SK-N-SH treated with all-trans-retinoic acid at 6 μM for 48 hours (cell line): ENCODE measurements at regions not wholly inside any gene's neighbourhood (a gene's known extent, or its start where the extent isn't known, plus 50 kb on each side); places are given as distances from the start of the nearest gene placed in this dataset.

ENCODE experiments used
- ATAC-seq: fragments of 200-7000 bp; cut with Tn5 transposase; 3 replicates; pipeline ENCODE4 v1.9.1; 2020; ENCODE audit warnings: mild to moderate bottlenecking, moderate library complexity
- ARNTL ChIP-seq: fragments of 450-650 bp; formaldehyde crosslinking; IDR thresholded peaks from 2 replicates; pipeline ENCODE4 v1.5.0; 2020; ENCODE audit warnings: low read depth, mild to moderate bottlenecking, moderate library complexity, borderline replicate concordance
- BACH2 ChIP-seq: fragments of 250-450 bp; sonication (Bioruptor Pico); IDR thresholded peaks from 2 replicates; pipeline ENCODE4 v1.9.0; 2021; ENCODE audit warnings: mild to moderate bottlenecking, borderline replicate concordance
- CSDC2 ChIP-seq: fragments of 250-450 bp; sonication (Bioruptor Pico); IDR thresholded peaks from 2 replicates; pipeline ENCODE4 v1.5.0; 2020; ENCODE audit warnings: mild to moderate bottlenecking, moderate library complexity
- ESRRG ChIP-seq: fragments of 250-450 bp; sonication (Bioruptor Pico); IDR thresholded peaks from 2 replicates; pipeline ENCODE4 v1.6.1; 2021; ENCODE audit warnings: mild to moderate bottlenecking
- GLIS3 ChIP-seq: fragments of 250-450 bp; sonication (Bioruptor Pico); IDR thresholded peaks from 2 replicates; pipeline ENCODE4 v1.5.0; 2020; ENCODE audit warnings: mild to moderate bottlenecking, moderate library complexity
- ISL1 ChIP-seq: fragments of 250-450 bp; sonication (Bioruptor Pico); IDR thresholded peaks from 2 replicates; pipeline ENCODE4 v2.1.2; 2022; ENCODE audit warnings: mild to moderate bottlenecking, moderate library complexity
- OSR1 ChIP-seq: fragments of 250-450 bp; sonication (Bioruptor Pico); IDR thresholded peaks from 2 replicates; pipeline ENCODE4 v1.8.0; 2022; ENCODE audit warnings: moderate library complexity, mild to moderate bottlenecking, inconsistent platforms
- RARB ChIP-seq: fragments of 250-450 bp; sonication (Bioruptor Pico); IDR thresholded peaks from 2 replicates; pipeline ENCODE4 v1.8.0; 2021; ENCODE audit warnings: mild to moderate bottlenecking, moderate library complexity
- SNAI2 ChIP-seq: fragments of 250-450 bp; sonication (Bioruptor Pico); IDR thresholded peaks from 2 replicates; pipeline ENCODE4 v1.5.0; 2020; ENCODE audit warnings: mild to moderate bottlenecking, moderate library complexity
- TCF4 ChIP-seq: fragments of 250-450 bp; sonication (Bioruptor Pico); IDR thresholded peaks from 2 replicates; pipeline ENCODE4 v1.8.0; 2021; ENCODE audit warnings: mild to moderate bottlenecking, moderate library complexity, borderline replicate concordance
- TOX ChIP-seq: fragments of 250-450 bp; sonication (Bioruptor Pico); IDR thresholded peaks from 2 replicates; pipeline ENCODE4 v1.8.0; 2021; ENCODE audit warnings: mild to moderate bottlenecking, moderate library complexity, borderline replicate concordance
- ZC3H10 ChIP-seq: fragments of 250-450 bp; sonication (Bioruptor Pico); IDR thresholded peaks from 2 replicates; pipeline ENCODE4 v1.5.1; 2021; ENCODE audit warnings: mild to moderate bottlenecking, moderate library complexity
- ZFP3 ChIP-seq: fragments of 250-450 bp; sonication (Bioruptor Pico); IDR thresholded peaks from 2 replicates; pipeline ENCODE4 v1.5.0; 2020; ENCODE audit warnings: mild to moderate bottlenecking, moderate library complexity
- ZFP30 ChIP-seq: fragments of 450-650 bp; formaldehyde crosslinking; IDR thresholded peaks from 2 replicates; pipeline ENCODE4 v1.5.0; 2022; ENCODE audit warnings: mild to moderate bottlenecking, moderate library complexity
- ZNF565 ChIP-seq: fragments of 450-650 bp; formaldehyde crosslinking; conservative IDR thresholded peaks from 2 replicates; pipeline ENCODE4 v1.5.0; 2020; ENCODE audit warnings: low read depth, mild to moderate bottlenecking, moderate library complexity
- ZNF8 ChIP-seq: fragments of 450-650 bp; formaldehyde crosslinking; IDR thresholded peaks from 2 replicates; pipeline ENCODE4 v1.5.0; 2020; ENCODE audit warnings: mild to moderate bottlenecking, moderate library complexity
- TF ChIP-seq, protein P1 (sequence below): fragments of 250-450 bp; sonication (Bioruptor Pico); IDR thresholded peaks from 2 replicates; pipeline ENCODE4 v1.8.0; 2020; ENCODE audit warnings: mild to moderate bottlenecking, moderate library complexity, borderline replicate concordance
- TF ChIP-seq, protein P2 (sequence below): fragments of 250-450 bp; sonication (Bioruptor Pico); IDR thresholded peaks from 2 replicates; pipeline ENCODE4 v1.5.1; 2021; ENCODE audit warnings: mild to moderate bottlenecking, moderate library complexity
- TF ChIP-seq, protein P3 (sequence below): fragments of 250-450 bp; sonication (Bioruptor Pico); IDR thresholded peaks from 2 replicates; pipeline ENCODE4 v1.8.0; 2021; ENCODE audit warnings: low read depth, mild to moderate bottlenecking, moderate library complexity, borderline replicate concordance
- TF ChIP-seq, protein P4 (sequence below): fragments of 250-450 bp; sonication (Bioruptor Pico); IDR thresholded peaks from 2 replicates; pipeline ENCODE4 v1.5.1; 2020; ENCODE audit warnings: low read depth, mild to moderate bottlenecking, moderate library complexity

DNA sequence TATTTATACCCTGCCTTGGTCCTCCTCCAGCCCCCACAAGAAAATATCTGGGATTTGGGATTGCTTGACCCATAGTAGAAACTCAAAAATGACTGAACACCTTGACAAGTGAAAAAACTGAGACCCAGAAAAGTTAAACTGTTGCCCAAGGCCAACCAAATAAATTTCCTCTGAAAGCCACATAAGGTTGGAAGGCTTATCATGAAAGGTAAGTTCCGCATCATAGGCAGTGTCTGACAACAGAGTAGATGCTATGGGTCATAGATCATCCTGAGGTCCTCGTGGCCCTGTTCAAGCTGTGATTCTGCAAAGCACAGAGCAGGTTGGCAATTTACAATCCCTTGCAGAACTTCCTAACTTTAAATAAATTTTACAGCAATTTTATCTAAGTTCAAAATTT, 140.8 kb upstream of the TSC22D2 start:
- TF ChIP-seq ESRRG (CRISPR knock-in tag) (no peak), TOX (CRISPR knock-in tag) (no peak), BACH2 (CRISPR knock-in tag) (no peak), TCF4 (CRISPR knock-in tag) (no peak), ZFP3 (CRISPR knock-in tag) (no peak), RARB (no peak), ZNF565 (CRISPR knock-in tag) (no peak)
- TF ChIP-seq, protein P1, sequence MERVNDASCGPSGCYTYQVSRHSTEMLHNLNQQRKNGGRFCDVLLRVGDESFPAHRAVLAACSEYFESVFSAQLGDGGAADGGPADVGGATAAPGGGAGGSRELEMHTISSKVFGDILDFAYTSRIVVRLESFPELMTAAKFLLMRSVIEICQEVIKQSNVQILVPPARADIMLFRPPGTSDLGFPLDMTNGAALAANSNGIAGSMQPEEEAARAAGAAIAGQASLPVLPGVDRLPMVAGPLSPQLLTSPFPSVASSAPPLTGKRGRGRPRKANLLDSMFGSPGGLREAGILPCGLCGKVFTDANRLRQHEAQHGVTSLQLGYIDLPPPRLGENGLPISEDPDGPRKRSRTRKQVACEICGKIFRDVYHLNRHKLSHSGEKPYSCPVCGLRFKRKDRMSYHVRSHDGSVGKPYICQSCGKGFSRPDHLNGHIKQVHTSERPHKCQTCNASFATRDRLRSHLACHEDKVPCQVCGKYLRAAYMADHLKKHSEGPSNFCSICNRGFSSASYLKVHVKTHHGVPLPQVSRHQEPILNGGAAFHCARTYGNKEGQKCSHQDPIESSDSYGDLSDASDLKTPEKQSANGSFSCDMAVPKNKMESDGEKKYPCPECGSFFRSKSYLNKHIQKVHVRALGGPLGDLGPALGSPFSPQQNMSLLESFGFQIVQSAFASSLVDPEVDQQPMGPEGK (CRISPR knock-in tag), result no peak
- TF ChIP-seq, protein P2, sequence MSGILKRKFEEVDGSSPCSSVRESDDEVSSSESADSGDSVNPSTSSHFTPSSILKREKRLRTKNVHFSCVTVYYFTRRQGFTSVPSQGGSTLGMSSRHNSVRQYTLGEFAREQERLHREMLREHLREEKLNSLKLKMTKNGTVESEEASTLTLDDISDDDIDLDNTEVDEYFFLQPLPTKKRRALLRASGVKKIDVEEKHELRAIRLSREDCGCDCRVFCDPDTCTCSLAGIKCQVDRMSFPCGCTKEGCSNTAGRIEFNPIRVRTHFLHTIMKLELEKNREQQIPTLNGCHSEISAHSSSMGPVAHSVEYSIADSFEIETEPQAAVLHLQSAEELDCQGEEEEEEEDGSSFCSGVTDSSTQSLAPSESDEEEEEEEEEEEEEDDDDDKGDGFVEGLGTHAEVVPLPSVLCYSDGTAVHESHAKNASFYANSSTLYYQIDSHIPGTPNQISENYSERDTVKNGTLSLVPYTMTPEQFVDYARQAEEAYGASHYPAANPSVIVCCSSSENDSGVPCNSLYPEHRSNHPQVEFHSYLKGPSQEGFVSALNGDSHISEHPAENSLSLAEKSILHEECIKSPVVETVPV (CRISPR knock-in tag), result no peak
- TF ChIP-seq, all 23 proteins: peak for 0
- no peak for ATAC-seq

DNA sequence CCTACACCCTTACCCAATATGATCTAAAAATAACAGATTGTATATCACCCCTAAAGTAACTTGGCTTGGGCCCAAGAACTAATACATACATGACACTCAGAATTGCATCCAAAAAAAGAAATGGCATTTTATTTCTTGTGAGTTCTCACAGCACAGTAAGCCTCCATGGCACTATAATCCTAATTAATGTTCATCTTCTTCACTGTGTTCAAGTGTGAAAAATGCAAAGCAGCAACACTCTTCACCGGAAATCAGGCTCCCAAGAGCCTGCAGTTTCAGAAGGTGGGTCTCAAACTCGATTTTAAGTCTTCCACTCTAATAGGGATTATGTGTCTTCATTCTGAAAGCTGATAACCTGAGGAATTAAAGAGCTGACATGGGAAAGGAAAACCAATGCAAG, 142.8 kb upstream of the TSC22D2 start:
- TF ChIP-seq ZNF565 (CRISPR knock-in tag) (no peak), ZNF8 (no peak), ARNTL (CRISPR knock-in tag) (no peak), ZC3H10 (CRISPR knock-in tag) (no peak), RARB (no peak)
- ATAC-seq, result no peak

DNA sequence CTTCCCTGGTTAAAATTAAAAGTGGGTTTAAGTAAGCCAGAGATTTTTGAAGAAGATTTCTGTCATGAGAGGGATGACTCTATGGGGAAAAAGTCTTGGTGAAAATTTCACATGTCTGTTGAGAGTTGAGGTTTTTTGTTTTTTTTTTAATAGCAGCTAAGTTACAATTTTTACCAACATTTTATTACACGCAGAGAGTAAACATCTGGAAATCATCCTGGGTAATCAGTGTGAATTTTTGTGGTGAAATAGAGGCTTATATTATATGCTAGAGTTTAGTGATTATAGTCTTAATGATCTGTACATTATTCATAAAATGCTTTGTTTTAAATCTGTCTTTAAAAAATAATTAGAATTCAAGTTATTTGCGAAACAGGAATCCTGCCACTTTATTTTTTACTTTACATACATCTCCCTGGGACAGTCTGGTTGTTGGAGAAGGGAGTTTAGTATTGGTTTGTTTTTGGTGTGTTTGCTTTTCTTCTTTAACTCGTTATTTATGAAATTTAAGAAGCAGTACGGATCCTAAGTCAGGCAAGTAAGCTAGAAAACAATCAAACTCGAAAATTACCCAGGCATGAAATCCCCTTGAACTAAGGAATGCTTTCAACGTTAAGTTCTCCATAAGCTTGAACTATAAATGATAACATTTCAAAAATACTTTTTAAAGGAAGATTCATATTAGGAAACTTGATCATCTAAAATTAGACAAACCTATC, 143.4 kb upstream of the TSC22D2 start:
- TF ChIP-seq TCF4 (CRISPR knock-in tag) (no peak), ESRRG (CRISPR knock-in tag) (no peak), GLIS3 (CRISPR knock-in tag) (no peak), ZNF8 (no peak), ARNTL (CRISPR knock-in tag) (no peak), TOX (CRISPR knock-in tag) (no peak), ZNF565 (CRISPR knock-in tag) (no peak), OSR1 (CRISPR knock-in tag) (no peak), ZFP3 (CRISPR knock-in tag) (no peak), CSDC2 (CRISPR knock-in tag) (no peak), ISL1 (CRISPR knock-in tag) (no peak), ZFP30 (no peak)
- TF ChIP-seq, protein P3, sequence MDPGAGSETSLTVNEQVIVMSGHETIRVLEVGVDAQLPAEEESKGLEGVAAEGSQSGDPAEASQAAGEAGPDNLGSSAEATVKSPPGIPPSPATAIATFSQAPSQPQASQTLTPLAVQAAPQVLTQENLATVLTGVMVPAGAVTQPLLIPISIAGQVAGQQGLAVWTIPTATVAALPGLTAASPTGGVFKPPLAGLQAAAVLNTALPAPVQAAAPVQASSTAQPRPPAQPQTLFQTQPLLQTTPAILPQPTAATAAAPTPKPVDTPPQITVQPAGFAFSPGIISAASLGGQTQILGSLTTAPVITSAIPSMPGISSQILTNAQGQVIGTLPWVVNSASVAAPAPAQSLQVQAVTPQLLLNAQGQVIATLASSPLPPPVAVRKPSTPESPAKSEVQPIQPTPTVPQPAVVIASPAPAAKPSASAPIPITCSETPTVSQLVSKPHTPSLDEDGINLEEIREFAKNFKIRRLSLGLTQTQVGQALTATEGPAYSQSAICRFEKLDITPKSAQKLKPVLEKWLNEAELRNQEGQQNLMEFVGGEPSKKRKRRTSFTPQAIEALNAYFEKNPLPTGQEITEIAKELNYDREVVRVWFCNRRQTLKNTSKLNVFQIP (CRISPR knock-in tag), result no peak

DNA sequence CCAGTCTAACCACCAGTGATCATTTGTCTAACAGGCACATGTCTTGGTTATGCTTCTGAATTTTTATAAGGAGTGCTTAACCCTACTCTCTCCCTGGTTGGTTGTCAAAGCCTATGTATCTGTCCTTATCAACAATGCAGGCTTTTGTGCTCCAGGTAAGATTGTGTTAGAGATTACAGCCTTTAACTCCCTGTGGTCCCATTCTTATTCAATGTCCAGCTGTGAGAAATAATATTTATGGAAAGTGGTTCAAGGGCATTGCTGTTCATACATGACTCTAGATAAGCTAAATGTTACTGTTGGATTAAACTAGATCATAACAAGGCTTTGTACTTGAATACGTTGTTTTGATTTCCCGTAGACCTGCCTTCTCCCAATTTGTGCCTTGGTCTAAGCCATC, 146.1 kb upstream of the TSC22D2 start:
- TF ChIP-seq, protein P4, sequence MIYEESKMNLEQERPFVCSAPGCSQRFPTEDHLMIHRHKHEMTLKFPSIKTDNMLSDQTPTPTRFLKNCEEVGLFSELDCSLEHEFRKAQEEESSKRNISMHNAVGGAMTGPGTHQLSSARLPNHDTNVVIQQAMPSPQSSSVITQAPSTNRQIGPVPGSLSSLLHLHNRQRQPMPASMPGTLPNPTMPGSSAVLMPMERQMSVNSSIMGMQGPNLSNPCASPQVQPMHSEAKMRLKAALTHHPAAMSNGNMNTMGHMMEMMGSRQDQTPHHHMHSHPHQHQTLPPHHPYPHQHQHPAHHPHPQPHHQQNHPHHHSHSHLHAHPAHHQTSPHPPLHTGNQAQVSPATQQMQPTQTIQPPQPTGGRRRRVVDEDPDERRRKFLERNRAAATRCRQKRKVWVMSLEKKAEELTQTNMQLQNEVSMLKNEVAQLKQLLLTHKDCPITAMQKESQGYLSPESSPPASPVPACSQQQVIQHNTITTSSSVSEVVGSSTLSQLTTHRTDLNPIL (CRISPR knock-in tag), result no peak
- TF ChIP-seq ZNF8 (no peak), ZFP3 (CRISPR knock-in tag) (no peak), ZFP30 (no peak), ZC3H10 (CRISPR knock-in tag) (no peak), TOX (CRISPR knock-in tag) (no peak), ISL1 (CRISPR knock-in tag) (no peak), RARB (no peak), SNAI2 (no peak), OSR1 (CRISPR knock-in tag) (no peak), ESRRG (CRISPR knock-in tag) (no peak), CSDC2 (CRISPR knock-in tag) (no peak)
- TF ChIP-seq, protein P2 (CRISPR knock-in tag), result no peak

More for the DNA sequence above, 143.4 kb upstream of the TSC22D2 start:
- ATAC-seq, result no peak

More for the DNA sequence above, 146.1 kb upstream of the TSC22D2 start:
- ATAC-seq, result no peak
